ENCODE measurements at regions not wholly inside any gene's neighbourhood (a gene's known extent, or its start where the extent isn't known, plus 50 kb on each side); places are given as distances from the start of the nearest gene placed in this dataset.

GRCh38 chr1:50335036-50335435, 88.2 kb downstream of the DMRTA2 start:
- no peak for TF ChIP-seq CTCF (IDR thresholded peaks at IDR 0.05; ENCODE audit: insufficient read depth, low read length, poor library complexity, severe bottlenecking)
- Histone ChIP-seq H3K36me3 (ENCODE audit: control insufficient read depth, insufficient read depth, low read length) (no peaks in the 10 kb centered on the region), H3K4me3 (ENCODE audit: low read depth, low read length) (no peak overlapping the region), H3K27me3 (ENCODE audit: control insufficient read depth, insufficient read depth, low read length) (peaks cover 19% of the 10 kb centered on the region)
- no peak for DNase-seq (ENCODE audit: low read depth)

GRCh38 chr1:50333595-50333974, 89.7 kb downstream of the DMRTA2 start:
- Histone ChIP-seq H3K27me3 (ENCODE audit: control insufficient read depth, insufficient read depth, low read length) (peaks cover 19% of the 10 kb centered on the region), H3K36me3 (ENCODE audit: control insufficient read depth, insufficient read depth, low read length) (no peaks in the 10 kb centered on the region), H3K4me3 (ENCODE audit: low read depth, low read length) (peak overlapping the region; percentile 29)
- TF ChIP-seq CTCF (IDR thresholded peaks at IDR 0.05; ENCODE audit: insufficient read depth, low read length, poor library complexity, severe bottlenecking): peak; percentile 43
- no peak for DNase-seq (ENCODE audit: low read depth)

- no peak for DNase-seq (ENCODE audit: low read depth)
- peak overlapping the region; percentile 29 for H3K4me3 ChIP-seq (ENCODE audit: low read depth, low read length)
- peaks cover 19% of the 10 kb centered on the region for H3K27me3 ChIP-seq (ENCODE audit: control insufficient read depth, insufficient read depth, low read length)
- peak; percentile 47 for TF ChIP-seq CTCF (IDR thresholded peaks at IDR 0.05; ENCODE audit: insufficient read depth, low read length, poor library complexity, severe bottlenecking)
- H3K36me3 ChIP-seq (ENCODE audit: control insufficient read depth, insufficient read depth, low read length): no peaks in the 10 kb centered on the region
Measured at GRCh38 chr1:50332941-50333594, 90.2 kb downstream of the DMRTA2 start.

GRCh38 chr1:50329332-50329932, 93.8 kb downstream of the DMRTA2 start:
- DNase-seq (ENCODE audit: low read depth): no peak
- H3K4me3 ChIP-seq (ENCODE audit: low read depth, low read length): no peak overlapping the region
- H3K36me3 ChIP-seq (ENCODE audit: control insufficient read depth, insufficient read depth, low read length): no peaks in the 10 kb centered on the region
- peaks cover 17% of the 10 kb centered on the region for H3K27me3 ChIP-seq (ENCODE audit: control insufficient read depth, insufficient read depth, low read length)
- no peak for TF ChIP-seq CTCF (IDR thresholded peaks at IDR 0.05; ENCODE audit: insufficient read depth, low read length, poor library complexity, severe bottlenecking)

- Histone ChIP-seq H3K36me3 (ENCODE audit: control insufficient read depth, insufficient read depth, low read length) (no peaks in the 10 kb centered on the region), H3K27me3 (ENCODE audit: control insufficient read depth, insufficient read depth, low read length) (peaks cover 11% of the 10 kb centered on the region), H3K4me3 (ENCODE audit: low read depth, low read length) (no peak overlapping the region)
- DNase-seq (ENCODE audit: low read depth): no peak
- TF ChIP-seq CTCF (IDR thresholded peaks at IDR 0.05; ENCODE audit: insufficient read depth, low read length, poor library complexity, severe bottlenecking): no peak
Measured at GRCh38 chr1:50328552-50328951, 94.7 kb downstream of the DMRTA2 start.

- Histone ChIP-seq H3K4me3 (ENCODE audit: low read depth, low read length) (no peak overlapping the region), H3K36me3 (ENCODE audit: control insufficient read depth, insufficient read depth, low read length) (no peaks in the 10 kb centered on the region), H3K27me3 (ENCODE audit: control insufficient read depth, insufficient read depth, low read length) (no peaks in the 10 kb centered on the region)
- DNase-seq (ENCODE audit: low read depth): no peak
- TF ChIP-seq CTCF (IDR thresholded peaks at IDR 0.05; ENCODE audit: insufficient read depth, low read length, poor library complexity, severe bottlenecking): no peak
Measured at GRCh38 chr1:50326026-50326425, 97.2 kb downstream of the DMRTA2 start.
